H1 (cell line): ENCODE measurements at regions not wholly inside any gene's neighbourhood (a gene's known extent, or its start where the extent isn't known, plus 50 kb on each side); places are given as distances from the start of the nearest gene placed in this dataset.

Experiments used
- CTCF ChIA-PET: fragments of 300-600 bp; sonication (Branson Sonifier 250); formaldehyde crosslinking; loops from one replicate; lab custom pipeline; 2021; ENCODE audit not compliant: partially characterized antibody; lab: Charles Lee
- POLR2A ChIA-PET: fragments of 300-600 bp; sonication (Branson Sonifier 250); formaldehyde crosslinking; loops from one replicate; lab custom pipeline; 2021; ENCODE audit warnings: inconsistent platforms; ENCODE audit not compliant: partially characterized antibody; lab: Charles Lee
- DNase-seq, 2 experiments: peaks; one replicate each; pipeline versions ENCODE4 v3.0.0 to v3.0.0-alpha.2; 2010 to 2022; ENCODE audit warnings: low spot score in 2 of 2, low read depth in 1 of 2, mixed read lengths in 1 of 2
- FAIRE-seq: peaks from 2 replicates; lab custom pipeline; 2011; peaks lifted over from hg19 to GRCh38; lab: Jason Lieb, UNC
- H2AFZ ChIP-seq: 2 replicates; pipeline ENCODE4 v1.8.1; 2012; ENCODE audit warnings: low read length, inconsistent platforms
- H2AK5ac ChIP-seq: 2 replicates; pipeline ENCODE4 v1.6.1; 2013; ENCODE audit warnings: low read depth, low read length
- H2BK120ac ChIP-seq: replicated peaks from 2 replicates; pipeline ENCODE3; 2013; ENCODE audit warnings: low read depth, low read length, inconsistent platforms
- H2BK12ac ChIP-seq: 2 replicates; pipeline ENCODE4 v1.6.1; 2013; ENCODE audit warnings: low read depth, low read length
- H2BK15ac ChIP-seq: 2 replicates; pipeline ENCODE4 v1.6.1; 2013; ENCODE audit warnings: low read length
- H2BK20ac ChIP-seq: 2 replicates; pipeline ENCODE4 v1.6.1; 2013; ENCODE audit warnings: low read length
- H2BK5ac ChIP-seq: 2 replicates; pipeline ENCODE4 v1.6.1; 2013; ENCODE audit warnings: low read depth, low read length
- H3K14ac ChIP-seq: 2 replicates; pipeline ENCODE4 v1.6.1; 2013; ENCODE audit warnings: inconsistent platforms; ENCODE audit not compliant: insufficient read length
- H3K18ac ChIP-seq: 2 replicates; pipeline ENCODE4 v1.6.1; 2013; ENCODE audit warnings: low read length; ENCODE audit errors: extremely low read depth
- H3K23ac ChIP-seq: 2 replicates; pipeline ENCODE4 v1.6.1; 2013; ENCODE audit warnings: inconsistent platforms; ENCODE audit not compliant: insufficient read length
- H3K23me2 ChIP-seq: 2 replicates; pipeline ENCODE4 v1.6.1; 2013; ENCODE audit warnings: low read depth, low read length
- H3K27ac ChIP-seq: 2 replicates; pipeline ENCODE4 v1.6.1; 2011; ENCODE audit warnings: low read depth, low read length, inconsistent platforms
- H3K27me3 ChIP-seq, 4 experiments: replicated peaks in 1 of 4; 1 replicate in 1 of 4; 2 replicates in 3 of 4; pipeline versions ENCODE4 v1.6.1 to v1.8.1; 2011 to 2013; ENCODE audit warnings: low read length in 3 of 4, mild to moderate bottlenecking in 3 of 4, inconsistent platforms in 2 of 4, mixed read lengths in 2 of 4, moderate library complexity in 1 of 4; ENCODE audit not compliant: control insufficient read depth in 3 of 4, insufficient read depth in 3 of 4; ENCODE audit errors: extremely low read depth in 1 of 4
- H3K36me3 ChIP-seq, 4 experiments: 2 replicates each; pipeline versions ENCODE4 v1.6.1 to v1.8.1; 2011 to 2013; ENCODE audit warnings: mild to moderate bottlenecking in 4 of 4, low read length in 3 of 4, moderate library complexity in 2 of 4, control low read depth in 1 of 4, inconsistent platforms in 1 of 4; ENCODE audit not compliant: insufficient read depth in 4 of 4, control insufficient read depth in 2 of 4
- H3K4ac ChIP-seq: replicated peaks from 2 replicates; pipeline ENCODE3; 2013; ENCODE audit warnings: low read length, low read depth, mixed read lengths, inconsistent platforms; ENCODE audit not compliant: insufficient read length
- H3K4me1 ChIP-seq, 4 experiments: replicated peaks in 1 of 4; 1 replicate in 1 of 4; 2 replicates in 3 of 4; pipeline versions ENCODE4 v1.6.1 to v1.8.1; 2011 to 2013; ENCODE audit warnings: low read length in 3 of 4, inconsistent platforms in 2 of 4, mixed read lengths in 1 of 4; ENCODE audit not compliant: insufficient read depth in 4 of 4, control insufficient read depth in 3 of 4
- H3K4me2 ChIP-seq, 2 experiments: 2 replicates each; pipeline versions ENCODE4 v1.6.1 to v1.8.1; 2011 to 2013; ENCODE audit warnings: low read depth in 2 of 2, low read length in 2 of 2, control low read depth in 1 of 2, inconsistent platforms in 1 of 2, mild to moderate bottlenecking in 1 of 2; ENCODE audit not compliant: insufficient read depth in 1 of 2
- H3K4me3 ChIP-seq, 4 experiments: fragments of 200-600, 300-600 bp in 1 of 4; sonication (generic), shearing (Covaris generic), sonication (Bioruptor Twin) in 1 of 4; 2 replicates each; pipeline versions ENCODE4 v1.5.1 to v1.8.1; 2011 to 2016; ENCODE audit warnings: low read length in 4 of 4, low read depth in 3 of 4, control low read depth in 2 of 4, inconsistent platforms in 2 of 4, mild to moderate bottlenecking in 2 of 4, mixed read lengths in 1 of 4, moderate library complexity in 1 of 4; ENCODE audit not compliant: insufficient read depth in 2 of 4; ENCODE audit errors: extremely low read depth in 1 of 4
- H3K56ac ChIP-seq: replicated peaks from 2 replicates; pipeline ENCODE3; 2013; ENCODE audit warnings: low read depth, mild to moderate bottlenecking, mixed read lengths, low read length, inconsistent platforms; ENCODE audit not compliant: insufficient read length
- H3K79me1 ChIP-seq: 2 replicates; pipeline ENCODE4 v1.6.1; 2013; ENCODE audit warnings: low read depth, low read length, control low read depth
- H3K79me2 ChIP-seq, 2 experiments: 2 replicates each; pipeline versions ENCODE4 v1.6.1 to v1.8.1; 2012 to 2013; ENCODE audit warnings: low read length in 2 of 2, mild to moderate bottlenecking in 2 of 2, inconsistent platforms in 1 of 2; ENCODE audit not compliant: insufficient read depth in 2 of 2, control insufficient read depth in 1 of 2
- H3K9ac ChIP-seq, 4 experiments: replicated peaks in 1 of 4; 1 replicate in 1 of 4; 2 replicates in 3 of 4; pipeline versions ENCODE4 v1.6.1 to v1.8.1; 2011 to 2013; ENCODE audit warnings: low read depth in 3 of 4, low read length in 3 of 4, control low read depth in 2 of 4, mild to moderate bottlenecking in 2 of 4, moderate library complexity in 2 of 4, inconsistent platforms in 1 of 4; ENCODE audit errors: extremely low read depth in 1 of 4
- H3K9me3 ChIP-seq, 2 experiments: 2 replicates each; pipeline versions ENCODE4 v1.6.1 to v1.8.1; 2012 to 2013; ENCODE audit warnings: mild to moderate bottlenecking in 2 of 2, moderate library complexity in 2 of 2, control low read depth in 1 of 2, inconsistent platforms in 1 of 2, low read depth in 1 of 2, low read length in 1 of 2, mixed read lengths in 1 of 2; ENCODE audit not compliant: insufficient read depth in 2 of 2
- H4K20me1 ChIP-seq, 2 experiments: replicated peaks in 1 of 2; 2 replicates each; pipeline versions ENCODE3 to v1.8.1; 2011 to 2013; ENCODE audit warnings: inconsistent platforms in 2 of 2, low read length in 2 of 2, mild to moderate bottlenecking in 1 of 2; ENCODE audit not compliant: insufficient read depth in 2 of 2, control insufficient read depth in 1 of 2
- H4K5ac ChIP-seq: 2 replicates; pipeline ENCODE4 v1.6.1; 2013; ENCODE audit warnings: low read length, low read depth, mixed read lengths, inconsistent platforms; ENCODE audit not compliant: insufficient read length
- H4K8ac ChIP-seq: 2 replicates; pipeline ENCODE4 v1.8.0; 2013; ENCODE audit warnings: mild to moderate bottlenecking, moderate library complexity, low read length, inconsistent platforms; ENCODE audit not compliant: insufficient read depth; ENCODE audit errors: extremely low read depth
- H4K91ac ChIP-seq: replicated peaks from 2 replicates; pipeline ENCODE3; 2013; ENCODE audit warnings: low read length, mixed read lengths, inconsistent platforms; ENCODE audit not compliant: insufficient read length
- GABPA ChIP-seq: IDR thresholded peaks from 2 replicates; pipeline ENCODE4 v1.6.1; 2011; ENCODE audit warnings: mild to moderate bottlenecking, low read length, moderate library complexity, borderline replicate concordance; ENCODE audit not compliant: insufficient read depth
- GTF2F1 ChIP-seq: IDR thresholded peaks from 2 replicates; pipeline ENCODE4 v1.6.1; 2012; ENCODE audit warnings: low read depth, low read length, improper control_type of control experiment, borderline replicate concordance
- HDAC6 ChIP-seq: IDR thresholded peaks from one replicate; pipeline ENCODE4 v1.7.1; 2012; ENCODE audit warnings: low read depth, mild to moderate bottlenecking, inconsistent platforms, low read length, moderate library complexity
- MAFK ChIP-seq: IDR thresholded peaks from 2 replicates; pipeline ENCODE4 v1.6.1; 2012; ENCODE audit warnings: low read depth, mild to moderate bottlenecking, improper control_type of control experiment, low read length
- POLR2A ChIP-seq, 2 experiments: IDR thresholded peaks; 1 replicate in 1 of 2; 2 replicates in 1 of 2; pipeline ENCODE4 v1.6.1; 2011; ENCODE audit warnings: low read depth in 2 of 2, low read length in 2 of 2, mild to moderate bottlenecking in 2 of 2; ENCODE audit errors: control extremely low read depth in 1 of 2
- POU5F1 ChIP-seq: IDR thresholded peaks from 2 replicates; pipeline ENCODE4 v1.6.1; 2011; ENCODE audit warnings: low read depth, mild to moderate bottlenecking, low read length, moderate library complexity
- SP4 ChIP-seq: IDR thresholded peaks from 2 replicates; pipeline ENCODE4 v1.6.1; 2012; ENCODE audit warnings: low read length, inconsistent platforms
- TAF1 ChIP-seq: IDR thresholded peaks from 2 replicates; pipeline ENCODE4 v1.6.1; 2011; ENCODE audit warnings: mild to moderate bottlenecking, low read depth, low read length
- WGBS, 2 experiments: shearing (Covaris generic) in 1 of 2; methylation state at CpG; one replicate each; pipeline versions ENCODE4 v1.1.6 to v1.1.7; 2013 to 2015; ENCODE audit warnings: low lambda C conversion rate in 2 of 2, mixed read lengths in 2 of 2, inconsistent platforms in 1 of 2, low coverage in 1 of 2, missing lambda C conversion rate in 1 of 2; ENCODE audit not compliant: insufficient replicate concordance in 2 of 2, insufficient coverage in 1 of 2, insufficient read length in 1 of 2; ENCODE audit errors: extremely low coverage in 1 of 2, missing lambda C conversion rate in 1 of 2; 5-methylcytosine and 5-hydroxymethylcytosine counted together
- TF ChIP-seq, protein P1 (sequence below): IDR thresholded peaks from 2 replicates; pipeline ENCODE4 v1.6.1; 2011; ENCODE audit warnings: low read length, improper control_type of control experiment
- TF ChIP-seq, protein P2 (sequence below): IDR thresholded peaks from 2 replicates; pipeline ENCODE4 v1.6.1; 2012; ENCODE audit warnings: inconsistent platforms

DNA sequence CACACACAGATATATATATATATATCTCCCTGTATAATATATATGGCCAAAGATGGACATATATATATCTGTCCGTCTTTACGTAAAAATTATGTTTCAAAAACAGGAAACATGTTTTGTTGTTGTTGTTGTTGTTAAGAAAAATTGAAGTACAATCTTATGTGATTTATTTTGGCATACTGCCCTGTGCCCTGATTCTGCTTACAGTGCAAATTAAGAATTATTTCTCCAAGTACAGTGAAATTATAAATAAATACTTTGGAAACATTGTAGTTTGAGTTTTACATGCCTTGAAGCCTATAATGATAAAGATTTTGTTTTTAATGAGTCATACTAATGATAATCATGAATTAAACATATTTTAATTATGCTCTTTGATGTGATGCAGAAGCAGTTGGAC is 994.9 kb downstream of the DIPK2A start:
- no peak overlapping the region for H3K27ac ChIP-seq
- POLR2A ChIA-PET: no interaction called here
- H2AK5ac ChIP-seq: no peak overlapping the region
- no peaks in the 10 kb centered on the region for H3K79me1 ChIP-seq
- H3K27me3 ChIP-seq: no peaks in the 10 kb centered on the region
- H2BK12ac ChIP-seq: no peak overlapping the region
- no peaks in the 10 kb centered on the region for H3K4me1 ChIP-seq
- no peaks in the 10 kb centered on the region for H3K36me3 ChIP-seq
- no peak overlapping the region for H3K9ac ChIP-seq
- H3K4me2 ChIP-seq: no peak overlapping the region
- H2BK120ac ChIP-seq: no peak overlapping the region
- TF ChIP-seq, protein P1, sequence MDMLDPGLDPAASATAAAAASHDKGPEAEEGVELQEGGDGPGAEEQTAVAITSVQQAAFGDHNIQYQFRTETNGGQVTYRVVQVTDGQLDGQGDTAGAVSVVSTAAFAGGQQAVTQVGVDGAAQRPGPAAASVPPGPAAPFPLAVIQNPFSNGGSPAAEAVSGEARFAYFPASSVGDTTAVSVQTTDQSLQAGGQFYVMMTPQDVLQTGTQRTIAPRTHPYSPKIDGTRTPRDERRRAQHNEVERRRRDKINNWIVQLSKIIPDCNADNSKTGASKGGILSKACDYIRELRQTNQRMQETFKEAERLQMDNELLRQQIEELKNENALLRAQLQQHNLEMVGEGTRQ: no peak
- TF ChIP-seq MAFK: no peak
- TF ChIP-seq HDAC6: no peak
- TF ChIP-seq, protein P2, sequence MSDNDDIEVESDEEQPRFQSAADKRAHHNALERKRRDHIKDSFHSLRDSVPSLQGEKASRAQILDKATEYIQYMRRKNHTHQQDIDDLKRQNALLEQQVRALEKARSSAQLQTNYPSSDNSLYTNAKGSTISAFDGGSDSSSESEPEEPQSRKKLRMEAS: no peak
- no peak for TF ChIP-seq GTF2F1
- no peak for TF ChIP-seq TAF1
- TF ChIP-seq POU5F1: no peak
- TF ChIP-seq POLR2A (IDR thresholded peaks at IDR 0.05; ENCODE audit: control extremely low read depth in 1 of 2, low read depth in 2 of 2, low read length in 2 of 2): no peak
- TF ChIP-seq GABPA: no peak
- no peak for TF ChIP-seq SP4
- H3K18ac ChIP-seq: no peak overlapping the region
- H2BK5ac ChIP-seq: no peak overlapping the region
- H3K4ac ChIP-seq: no peak overlapping the region
- no peak overlapping the region for H3K14ac ChIP-seq
- H4K20me1 ChIP-seq: no peaks in the 10 kb centered on the region
- H4K91ac ChIP-seq: no peak overlapping the region
- no peak overlapping the region for H3K56ac ChIP-seq
- no peaks in the 10 kb centered on the region for H3K23me2 ChIP-seq
- H3K4me3 ChIP-seq: no peak overlapping the region
- CTCF ChIA-PET: no interaction called here
- WGBS, 2 experiments: 69% methylated on average over 2 of the region's 2 CpGs; no CpG with 5 or more reads in 1 of the 2 experiments
- no peak overlapping the region for H3K23ac ChIP-seq
- DNase-seq (no peak), FAIRE-seq (no peak)
- no peak overlapping the region for H4K5ac ChIP-seq
- no peak overlapping the region for H2BK15ac ChIP-seq
- no peak overlapping the region for H4K8ac ChIP-seq
- H2AFZ ChIP-seq: no peak overlapping the region
- H2BK20ac ChIP-seq: no peak overlapping the region
- no peaks in the 10 kb centered on the region for H3K9me3 ChIP-seq
- no peaks in the 10 kb centered on the region for H3K79me2 ChIP-seq
